GM21619 (cell line): ENCODE measurements at regions not wholly inside any gene's neighbourhood (a gene's known extent, or its start where the extent isn't known, plus 50 kb on each side); places are given as distances from the start of the nearest gene placed in this dataset.

ENCODE experiments used
- ATAC-seq: cut with Tn5 transposase; IDR thresholded peaks from one replicate; pipeline ENCODE4 v1.9.1; 2021; ENCODE audit not compliant: unreplicated experiment

GRCh38 chr5:30856242-30856641, 337.2 kb upstream of the CDH6 start:
- ATAC-seq, result no peak

DNA sequence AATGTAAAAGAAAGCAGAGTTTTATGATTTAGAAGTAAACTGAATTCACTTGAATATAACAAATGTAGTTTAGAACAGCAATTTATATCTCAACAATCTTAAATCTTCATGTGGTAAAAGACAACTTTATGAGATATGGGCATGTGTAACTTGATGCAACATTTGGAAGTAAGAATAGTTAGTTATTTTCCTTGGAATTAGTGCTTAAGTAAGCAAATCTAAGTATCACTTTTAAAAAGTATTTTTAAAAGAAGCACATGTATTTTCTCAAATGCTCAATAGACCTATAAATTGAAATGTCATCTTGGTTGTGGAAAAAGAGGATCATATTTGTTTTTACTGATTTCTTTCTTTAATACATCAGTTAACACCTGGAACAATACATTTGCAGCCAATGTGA, 340.3 kb upstream of the CDH6 start:
- no peak for ATAC-seq

DNA sequence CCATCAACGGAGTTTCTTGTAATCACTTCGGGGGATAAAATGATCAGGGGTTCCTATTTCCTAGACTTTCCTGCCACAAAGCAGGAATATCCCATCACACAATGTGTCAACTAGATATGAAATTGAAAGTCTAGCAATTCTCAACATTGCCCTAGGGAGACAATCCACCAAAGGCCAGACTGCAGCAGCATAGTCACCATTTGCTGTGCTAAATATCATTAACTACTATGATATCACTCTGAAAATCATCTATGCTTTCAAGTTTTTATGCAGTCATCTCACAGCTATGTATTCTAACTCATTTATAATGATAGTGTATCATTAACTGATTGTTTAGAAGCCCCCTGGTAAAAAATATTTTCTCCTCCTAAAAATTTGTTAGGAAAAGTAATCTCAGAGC, 342.6 kb upstream of the CDH6 start:
- ATAC-seq, result no peak

DNA sequence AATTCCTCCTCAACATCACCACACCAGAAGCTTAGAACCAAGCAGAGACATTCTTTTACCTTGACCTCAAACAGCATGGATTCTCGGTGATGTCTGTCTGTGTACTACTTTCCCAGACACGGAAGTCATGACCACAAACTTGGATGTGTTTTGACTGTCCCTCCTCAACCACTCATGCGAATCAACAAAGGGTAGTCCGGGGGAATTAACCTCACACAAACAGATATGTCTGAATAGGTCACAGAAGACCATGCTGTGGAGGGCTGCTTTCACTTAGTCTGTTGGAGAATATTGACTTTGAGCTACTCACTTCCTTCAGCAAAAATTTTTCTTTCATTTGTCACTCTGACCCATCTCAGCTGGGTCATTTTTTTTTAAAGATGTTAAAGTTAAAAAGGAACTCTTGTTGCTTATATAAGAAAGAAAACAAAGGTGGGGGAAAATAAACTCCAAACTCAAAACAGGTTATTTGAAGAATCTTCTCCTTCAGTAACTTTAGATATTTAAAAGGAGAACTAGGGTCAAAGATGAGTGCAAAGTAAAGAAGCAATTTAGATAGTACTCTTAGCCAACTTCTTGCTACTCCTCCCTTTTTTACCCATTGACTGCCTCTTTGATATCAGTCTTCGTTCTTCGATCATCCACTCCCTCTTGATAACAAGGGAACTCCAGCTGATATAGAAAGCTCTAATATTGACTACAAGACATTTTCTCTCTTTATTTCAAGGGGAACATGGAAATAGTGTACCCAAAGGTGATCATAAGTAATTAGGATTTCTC, 343.4 kb upstream of the CDH6 start:
- ATAC-seq, result no peak

GRCh38 chr5:30846171-30846570, 347.3 kb upstream of the CDH6 start:
- ATAC-seq, result no peak

DNA sequence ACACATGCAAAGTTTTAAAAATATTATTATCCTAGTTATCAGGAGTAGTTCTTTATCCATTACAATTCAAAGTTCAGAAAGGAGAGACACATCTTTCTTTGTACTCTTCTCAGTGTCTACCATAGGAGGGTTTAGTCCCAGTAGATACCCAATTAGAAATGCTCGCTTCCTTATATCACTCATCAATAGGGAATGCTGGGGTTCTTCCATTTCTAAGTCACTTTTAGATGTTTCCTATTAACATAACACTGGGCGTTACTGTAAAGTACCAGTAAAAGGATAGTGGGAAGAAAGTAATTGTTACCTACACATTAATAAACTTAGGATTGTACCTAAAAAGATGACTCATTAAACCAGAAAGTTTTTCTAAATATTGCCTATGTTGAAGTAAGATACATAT, 348.3 kb upstream of the CDH6 start:
- ATAC-seq, result no peak

- no peak for ATAC-seq
Observed at GRCh38 chr5:30843541-30843940, 349.9 kb upstream of the CDH6 start.

- no peak for ATAC-seq
Observed at GRCh38 chr5:30839956-30840355, 353.5 kb upstream of the CDH6 start.

- ATAC-seq, result peak; percentile 65
Observed at GRCh38 chr5:30838936-30839496, 354.5 kb upstream of the CDH6 start.

GRCh38 chr5:30832519-30832918, 361.0 kb upstream of the CDH6 start:
- ATAC-seq, result no peak

- ATAC-seq, result no peak
Observed at GRCh38 chr5:30831605-30832004, 361.9 kb upstream of the CDH6 start.

DNA sequence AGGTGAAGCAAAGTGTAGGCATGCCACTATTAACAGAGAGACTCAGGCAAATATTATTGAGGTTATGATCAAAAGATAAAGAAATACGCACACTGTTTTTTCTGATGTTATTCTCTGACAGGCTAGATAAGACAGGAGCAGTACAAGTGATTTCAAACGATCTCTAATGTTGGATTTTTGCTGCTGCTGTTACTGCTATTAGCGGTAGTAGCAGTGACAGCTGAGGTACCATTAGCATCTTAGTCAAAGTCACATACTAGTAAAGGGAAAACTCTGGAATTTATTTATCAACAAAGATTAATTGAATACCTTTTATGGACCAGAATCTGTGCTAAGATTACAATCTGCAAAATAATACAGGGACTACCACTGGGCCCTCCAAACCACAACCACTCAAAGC, 362.4 kb upstream of the CDH6 start:
- no peak for ATAC-seq

GRCh38 chr5:30811298-30811697, 382.2 kb upstream of the CDH6 start:
- ATAC-seq, result no peak

DNA sequence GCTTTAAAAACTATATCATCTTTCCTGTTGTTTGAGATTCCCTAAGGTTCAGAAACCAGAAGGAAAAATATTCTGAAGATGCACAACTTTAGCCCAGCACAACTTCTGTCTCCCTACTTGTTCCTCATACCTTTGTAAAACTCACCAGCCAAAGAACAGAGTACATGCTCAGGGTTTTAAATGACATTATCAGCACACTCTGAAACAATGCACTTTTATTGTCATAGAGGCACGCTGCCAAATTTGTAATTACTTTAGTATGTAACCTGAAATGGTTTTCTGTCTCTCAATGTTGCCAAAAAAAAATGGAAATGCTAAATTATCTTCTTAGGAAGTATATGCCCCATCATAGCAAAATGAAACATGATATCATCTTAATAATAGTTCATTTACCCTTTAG, 383.6 kb upstream of the CDH6 start:
- no peak for ATAC-seq

DNA sequence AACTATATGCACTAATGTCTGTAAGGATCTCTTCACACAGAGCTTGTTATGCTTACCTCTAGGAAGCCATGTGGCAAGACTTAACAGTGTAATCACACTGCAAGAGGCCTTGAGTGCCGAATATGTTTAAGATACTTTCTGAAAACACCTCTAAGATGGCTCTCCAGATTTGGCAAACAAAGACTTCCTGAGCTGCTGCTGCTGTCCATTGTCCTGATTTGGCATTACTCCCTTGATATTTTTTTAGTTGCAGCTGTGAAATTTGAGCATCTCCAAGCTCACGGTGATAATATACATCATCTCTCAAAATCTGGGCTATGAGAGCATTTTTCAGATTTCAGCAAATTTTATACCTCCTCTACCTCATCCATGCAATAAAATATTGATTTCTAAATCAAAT, 384.5 kb upstream of the CDH6 start:
- no peak for ATAC-seq

- ATAC-seq, result no peak
Observed at GRCh38 chr5:30804739-30805505, 388.6 kb upstream of the CDH6 start.

- ATAC-seq, result no peak
Observed at GRCh38 chr5:30802961-30803705, 390.4 kb upstream of the CDH6 start.

DNA sequence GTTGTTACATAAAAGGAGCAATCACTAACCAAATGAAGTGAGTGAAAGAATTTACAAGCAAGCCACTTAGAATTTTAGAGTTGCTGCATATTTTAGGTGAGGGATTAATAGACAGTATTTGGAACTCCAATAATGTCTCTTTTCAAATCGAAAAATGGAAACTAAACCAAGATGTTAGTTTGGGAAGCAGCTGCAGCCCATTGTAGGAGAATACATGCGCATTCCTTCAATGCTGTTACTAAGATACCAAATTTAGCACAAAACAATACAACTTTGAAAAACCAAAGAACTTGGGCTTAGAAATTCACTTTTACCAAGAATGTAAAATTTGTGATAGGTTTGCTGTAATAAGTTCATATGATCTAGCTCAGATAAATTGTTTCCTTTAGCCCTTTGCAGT, 411.8 kb upstream of the CDH6 start:
- no peak for ATAC-seq

DNA sequence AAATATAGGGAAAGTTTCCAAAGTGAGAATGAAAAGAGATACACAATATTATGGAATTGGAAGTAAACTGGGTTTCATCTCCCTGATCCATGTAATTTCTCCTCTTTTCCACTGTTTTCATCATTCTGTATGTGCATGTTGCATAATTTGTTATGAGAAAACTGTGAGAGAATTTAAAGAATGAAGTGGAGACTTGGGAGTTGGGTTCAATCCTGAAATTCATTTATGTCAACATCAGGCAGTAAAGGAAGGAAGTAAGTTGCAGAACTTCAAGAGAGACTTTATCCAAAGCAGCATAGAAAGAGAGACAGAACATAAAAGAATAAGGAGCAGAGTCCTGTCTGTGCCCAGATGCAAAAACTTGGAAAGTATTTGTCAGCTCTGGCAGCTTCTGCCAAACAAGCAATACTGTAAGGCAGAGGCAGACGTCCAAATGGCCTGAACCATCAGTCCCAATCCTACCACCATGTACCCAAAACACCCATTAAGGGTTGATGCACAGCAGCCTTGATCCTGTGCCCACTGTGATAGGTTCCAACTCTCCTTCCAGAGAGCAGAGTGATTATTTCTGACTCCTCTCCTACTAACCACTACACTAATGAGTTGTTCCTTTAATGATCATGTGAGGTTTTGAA, 425.3 kb upstream of the CDH6 start:
- ATAC-seq, result no peak

GRCh38 chr5:30765706-30766105, 427.8 kb upstream of the CDH6 start:
- no peak for ATAC-seq

- no peak for ATAC-seq
Observed at GRCh38 chr5:30765227-30765626, 428.3 kb upstream of the CDH6 start.
